H1 (cell line): ENCODE measurements at regions not wholly inside any gene's neighbourhood (a gene's known extent, or its start where the extent isn't known, plus 50 kb on each side); places are given as distances from the start of the nearest gene placed in this dataset.

Experiments
- CBX8 ChIP-seq: fragments of 300-800, 300-1000 bp; sonication (generic); IDR thresholded peaks from 2 replicates; pipeline ENCODE4 v1.7.1; 2016; ENCODE audit warnings: low read depth, low read length, borderline replicate concordance
- GABPA ChIP-seq: IDR thresholded peaks from 2 replicates; pipeline ENCODE4 v1.6.1; 2011; ENCODE audit warnings: mild to moderate bottlenecking, low read length, moderate library complexity, borderline replicate concordance; ENCODE audit not compliant: insufficient read depth
- MAFK ChIP-seq: IDR thresholded peaks from 2 replicates; pipeline ENCODE4 v1.6.1; 2012; ENCODE audit warnings: low read depth, mild to moderate bottlenecking, improper control_type of control experiment, low read length
- POLR2AphosphoS5 ChIP-seq: IDR thresholded peaks from 2 replicates; pipeline ENCODE4 v1.6.1; 2011; ENCODE audit warnings: low read depth, low read length
- POU5F1 ChIP-seq: IDR thresholded peaks from 2 replicates; pipeline ENCODE4 v1.6.1; 2011; ENCODE audit warnings: low read depth, mild to moderate bottlenecking, low read length, moderate library complexity
- SIN3A ChIP-seq, 2 experiments: IDR thresholded peaks in 1 of 2; conservative IDR thresholded peaks in 1 of 2; 2 replicates each; pipeline ENCODE4 v1.6.1; 2011 to 2012; ENCODE audit warnings: low read length in 2 of 2, improper control_type of control experiment in 1 of 2, low read depth in 1 of 2, mild to moderate bottlenecking in 1 of 2
- TF ChIP-seq, protein P1 (sequence below): IDR thresholded peaks from 2 replicates; pipeline ENCODE4 v1.6.1; 2011; ENCODE audit warnings: low read depth, mild to moderate bottlenecking, low read length; ENCODE audit not compliant: insufficient read depth

- TF ChIP-seq MAFK (no peak), GABPA (no peak), POLR2AphosphoS5 (no peak), CBX8 (no peak), SIN3A (conservative IDR thresholded peaks at IDR 0.05 in 1 of 2, IDR thresholded peaks at IDR 0.05 in 1 of 2; ENCODE audit: low read depth in 1 of 2, low read length in 2 of 2) (no peak), POU5F1 (no peak)
- TF ChIP-seq, protein P1, sequence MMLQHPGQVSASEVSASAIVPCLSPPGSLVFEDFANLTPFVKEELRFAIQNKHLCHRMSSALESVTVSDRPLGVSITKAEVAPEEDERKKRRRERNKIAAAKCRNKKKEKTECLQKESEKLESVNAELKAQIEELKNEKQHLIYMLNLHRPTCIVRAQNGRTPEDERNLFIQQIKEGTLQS = no peak
Observed at GRCh38 chr1:82950606-82951200, 1048.2 kb downstream of the TTLL7 start (continued).
